Adrenal gland (tissue), 9 donors: ENCODE measurements at regions not wholly inside any gene's neighbourhood (a gene's known extent, or its start where the extent isn't known, plus 50 kb on each side); places are given as distances from the start of the nearest gene placed in this dataset.

Source experiments
- DNase-seq, 7 donors: peaks; one replicate each; pipeline ENCODE4 v3.0.0-alpha.2; 2019 to 2020
- H3K27ac ChIP-seq, 5 donors: fragments of 200-600 bp; sonication (generic) in 4 of 5; 1 replicate in 3 of 5; 2 replicates in 2 of 5; pipeline versions ENCODE4 v1.5.1 to v1.8.0; 2016 to 2020; ENCODE audit warnings: mild to moderate bottlenecking in 1 of 5
- H3K27me3 ChIP-seq: fragments of 200-600 bp; 2 replicates; pipeline ENCODE4 v1.8.0; 2021
- H3K36me3 ChIP-seq, 2 donors: fragments of 200-600 bp; replicated peaks in 1 of 2; 1 replicate in 1 of 2; 2 replicates in 1 of 2; pipeline versions ENCODE4 v1.5.1 to v1.8.0; 2018 to 2022
- H3K4me1 ChIP-seq, 2 donors: fragments of 200-600 bp; replicated peaks in 1 of 2; 1 replicate in 1 of 2; 2 replicates in 1 of 2; pipeline versions ENCODE4 v1.5.1 to v1.8.0; 2018 to 2021
- H3K4me3 ChIP-seq, 4 donors: fragments of 200-600 bp; sonication (generic) in 3 of 4; one replicate each; pipeline ENCODE4 v1.5.1; 2016 to 2018
- H3K9me3 ChIP-seq, 3 donors: fragments of 200-600 bp; sonication (generic) in 1 of 3; replicated peaks in 1 of 3; 1 replicate in 2 of 3; 2 replicates in 1 of 3; pipeline versions ENCODE4 v1.5.1 to v1.8.0; 2016 to 2021
- POLR2A ChIP-seq, 2 donors: fragments of 450-650 bp; IDR thresholded peaks; one replicate each; pipeline ENCODE4 v1.6.1; 2017; ENCODE audit warnings: antibody characterized with exemption in 2 of 2, mild to moderate bottlenecking in 2 of 2, moderate library complexity in 1 of 2
- WGBS, 4 donors: extraction: QIAGEN DNeasy Blood & Tissue Kit in 2 of 4; methylation state at CpG; one replicate each; pipeline versions ENCODE4 v1.1.5 to v1.1.7; 2013 to 2017; 5-methylcytosine and 5-hydroxymethylcytosine counted together
- intact Hi-C, 2 donors: fragments of 100-400 bp; cut with DNase I; formaldehyde crosslinking; loops; one replicate each; pipeline versions ENCODE4 v1.14.1 to v1.15.0; 2022 to 2023
- TF ChIP-seq, protein P1 (sequence below), 6 experiments: fragments of 450-650 bp in 4 of 6; fragments of 200-600 bp in 2 of 6; sonication (generic) in 1 of 6; IDR thresholded peaks; 1 replicate in 5 of 6; 2 replicates in 1 of 6; pipeline versions ENCODE4 v1.5.1 to v1.8.0; 2016 to 2021; ENCODE audit warnings: antibody characterized with exemption in 6 of 6, mild to moderate bottlenecking in 2 of 6, moderate library complexity in 1 of 6
- donor health status: healthy with polysubstance abuse.
- donor health status: Bipolar disorder and iron deficiency.
- donor health status: DM: yes; HTN: yes; CAD: no.
- donor health status: DM: no; HTN: no; CAD: no.
- donor health status: DM: no; HTN: no; CAD: no.

DNA sequence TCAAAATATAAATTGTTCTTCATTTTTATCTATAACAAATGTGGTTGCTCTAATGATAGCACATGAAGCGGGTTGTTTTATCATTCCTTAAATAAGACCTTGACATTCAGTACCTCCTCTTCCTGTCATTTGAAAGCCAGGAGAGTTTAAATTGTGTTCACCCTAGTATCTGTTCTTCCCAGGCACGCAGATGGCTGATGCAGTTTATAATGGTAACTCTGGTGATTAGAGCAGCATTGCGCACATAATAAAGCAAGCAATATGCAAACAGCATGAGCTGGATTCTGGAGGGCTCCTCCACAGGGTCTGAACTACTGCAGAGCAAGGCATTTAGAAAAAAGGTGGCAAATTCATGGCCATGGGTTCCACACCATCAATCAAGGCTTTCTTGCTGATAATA lies 307.8 kb downstream of the ENC1 start:
- Histone ChIP-seq H3K9me3 (no peaks in the 10 kb centered on the region), H3K36me3 (no peaks in the 10 kb centered on the region), H3K4me3 (no peak overlapping the region), H3K27me3 (no peaks in the 10 kb centered on the region), H3K27ac (no peak overlapping the region), H3K4me1 (no peaks in the 10 kb centered on the region)
- intact Hi-C loops = no loop called here
- TF ChIP-seq, protein P1, sequence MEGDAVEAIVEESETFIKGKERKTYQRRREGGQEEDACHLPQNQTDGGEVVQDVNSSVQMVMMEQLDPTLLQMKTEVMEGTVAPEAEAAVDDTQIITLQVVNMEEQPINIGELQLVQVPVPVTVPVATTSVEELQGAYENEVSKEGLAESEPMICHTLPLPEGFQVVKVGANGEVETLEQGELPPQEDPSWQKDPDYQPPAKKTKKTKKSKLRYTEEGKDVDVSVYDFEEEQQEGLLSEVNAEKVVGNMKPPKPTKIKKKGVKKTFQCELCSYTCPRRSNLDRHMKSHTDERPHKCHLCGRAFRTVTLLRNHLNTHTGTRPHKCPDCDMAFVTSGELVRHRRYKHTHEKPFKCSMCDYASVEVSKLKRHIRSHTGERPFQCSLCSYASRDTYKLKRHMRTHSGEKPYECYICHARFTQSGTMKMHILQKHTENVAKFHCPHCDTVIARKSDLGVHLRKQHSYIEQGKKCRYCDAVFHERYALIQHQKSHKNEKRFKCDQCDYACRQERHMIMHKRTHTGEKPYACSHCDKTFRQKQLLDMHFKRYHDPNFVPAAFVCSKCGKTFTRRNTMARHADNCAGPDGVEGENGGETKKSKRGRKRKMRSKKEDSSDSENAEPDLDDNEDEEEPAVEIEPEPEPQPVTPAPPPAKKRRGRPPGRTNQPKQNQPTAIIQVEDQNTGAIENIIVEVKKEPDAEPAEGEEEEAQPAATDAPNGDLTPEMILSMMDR (IDR thresholded peaks at IDR 0.05) = no peak
- TF ChIP-seq POLR2A (IDR thresholded peaks at IDR 0.05) = no peak
- WGBS, 4 donors = 62 to 72% (median 64%) methylated on average over 3 of the region's 3 CpGs
- no peak for DNase-seq

DNA sequence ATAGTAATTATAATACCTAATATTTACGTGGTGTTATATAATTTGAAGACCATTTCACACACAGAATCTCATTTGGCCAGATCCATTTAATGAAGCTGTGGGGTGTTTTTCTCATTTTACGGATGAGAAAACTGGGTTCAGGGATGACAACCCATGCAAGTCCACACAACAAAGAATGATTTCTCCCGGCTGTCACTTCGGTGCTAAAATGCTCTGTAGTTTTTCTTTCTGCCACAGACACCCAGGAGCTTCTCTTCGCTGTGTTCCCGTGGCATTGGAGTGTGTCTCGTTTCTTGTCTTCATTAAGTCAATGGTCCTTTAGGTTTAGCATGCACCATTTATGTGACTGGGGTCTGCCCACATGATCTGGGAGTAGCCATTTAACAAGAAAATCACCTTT lies 308.5 kb downstream of the ENC1 start:
- TF ChIP-seq POLR2A (IDR thresholded peaks at IDR 0.05) = no peak
- TF ChIP-seq, protein P1 (IDR thresholded peaks at IDR 0.05) = no peak

DNA sequence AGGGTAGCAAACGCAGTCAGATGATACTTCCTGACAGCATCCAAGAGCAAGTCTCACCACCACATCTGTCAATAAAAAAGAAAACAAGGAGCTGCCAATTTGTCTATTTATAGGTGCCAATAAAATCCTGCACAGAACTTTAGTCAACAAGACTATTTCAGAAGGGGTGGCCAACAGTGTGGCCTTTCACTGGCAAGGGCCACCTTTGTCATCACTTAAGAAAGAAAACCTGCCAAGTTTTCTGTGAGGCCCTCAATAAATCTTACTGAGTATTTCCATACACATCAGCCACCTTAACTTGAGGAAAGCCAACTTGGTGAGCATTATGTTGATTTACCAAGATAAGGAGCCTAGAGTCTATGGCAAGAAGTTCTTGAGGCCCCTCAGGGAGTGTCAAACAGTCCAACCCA lies 312.3 kb downstream of the ENC1 start:
- 91 to 100% (median 95%) methylated on average over 1 of the region's 1 CpG for WGBS, 4 donors
- Histone ChIP-seq H3K4me1 (no peaks in the 10 kb centered on the region), H3K9me3 (no peaks in the 10 kb centered on the region), H3K27ac (no peak overlapping the region), H3K36me3 (no peaks in the 10 kb centered on the region), H3K4me3 (no peak overlapping the region), H3K27me3 (no peaks in the 10 kb centered on the region)
- TF ChIP-seq POLR2A (IDR thresholded peaks at IDR 0.05) = no peak
- TF ChIP-seq, protein P1 (IDR thresholded peaks at IDR 0.05) = no peak
- intact Hi-C loops = no loop called here
- no peak for DNase-seq

More for the DNA sequence above, 308.5 kb downstream of the ENC1 start:
- H3K27me3 ChIP-seq = no peaks in the 10 kb centered on the region
- no peak for DNase-seq
- no peak overlapping the region for H3K27ac ChIP-seq
- intact Hi-C loops = no loop called here
- H3K4me1 ChIP-seq = no peaks in the 10 kb centered on the region
- H3K4me3 ChIP-seq = no peak overlapping the region
- WGBS, 4 donors = 86 to 94% (median 93%) methylated on average over 7 of the region's 7 CpGs
- no peaks in the 10 kb centered on the region for H3K9me3 ChIP-seq
- H3K36me3 ChIP-seq = no peaks in the 10 kb centered on the region

DNA sequence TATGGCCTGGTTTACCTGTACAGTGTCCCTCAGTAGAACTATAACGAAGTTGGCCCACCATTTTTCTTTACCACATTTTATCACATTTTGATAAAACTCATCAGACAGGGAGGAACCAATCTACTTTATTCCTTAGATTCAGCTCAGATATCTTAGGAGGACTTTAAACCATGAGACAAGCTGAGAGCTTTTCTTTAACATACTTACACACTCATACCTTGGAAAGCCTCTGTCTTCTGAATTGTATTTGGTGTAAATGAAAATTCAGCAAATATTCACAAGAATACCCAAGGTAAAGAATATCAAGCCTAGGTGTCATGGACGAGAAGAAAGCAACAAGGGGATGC lies 313.2 kb downstream of the ENC1 start:
- Histone ChIP-seq H3K4me1 (no peaks in the 10 kb centered on the region), H3K27ac (no peak overlapping the region), H3K36me3 (no peaks in the 10 kb centered on the region), H3K9me3 (no peaks in the 10 kb centered on the region), H3K27me3 (no peaks in the 10 kb centered on the region), H3K4me3 (no peak overlapping the region)
- DNase-seq = no peak
- intact Hi-C loops = no loop called here
- TF ChIP-seq, protein P1 (IDR thresholded peaks at IDR 0.05) = no peak
- TF ChIP-seq POLR2A (IDR thresholded peaks at IDR 0.05) = no peak
- 80 to 84% (median 83%) methylated on average over 2 of the region's 2 CpGs for WGBS, 4 donors
